ENCODE measurements at regions not wholly inside any gene's neighbourhood (a gene's known extent, or its start where the extent isn't known, plus 50 kb on each side); places are given as distances from the start of the nearest gene placed in this dataset.
"Not testable (repeated sequence)": the region's sequence is repeated elsewhere in the genome, so short reads cannot be mapped to it uniquely, and the experiment has no call there.

DNA sequence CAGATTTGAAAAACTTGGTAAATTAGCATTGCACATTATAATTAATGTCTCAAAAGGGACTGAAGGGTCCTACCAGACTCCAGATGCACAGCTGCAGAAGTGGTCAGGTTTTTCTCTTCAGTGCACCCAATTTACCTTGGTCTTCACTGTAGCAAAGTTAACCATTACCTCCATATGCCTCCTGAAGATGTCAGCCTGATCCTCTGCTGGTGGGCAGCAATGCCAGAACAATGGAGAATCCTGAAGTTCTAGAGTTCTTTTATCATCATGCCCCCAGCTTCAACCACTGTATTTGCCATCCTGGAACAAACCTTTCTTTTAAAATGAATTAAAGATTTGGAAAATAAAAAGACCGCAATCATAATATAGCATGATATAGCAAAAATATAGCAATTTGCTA lies 1774.8 kb upstream of the CELF4 start:
- no peak overlapping the region for H3K4me3 Mint-ChIP-seq
- H3K4me1 Mint-ChIP-seq (ENCODE audit: low read depth) = no peaks in the 10 kb centered on the region
- intact Hi-C loops (cut with micrococcal nuclease) = no loop called here
- no peak for DNase-seq (ENCODE audit: low spot score)
- H3K27ac Mint-ChIP-seq = no peak overlapping the region
- peaks cover 5% of the 10 kb centered on the region for H3K9me3 Mint-ChIP-seq
- H3K27me3 Mint-ChIP-seq (ENCODE audit: insufficient read depth) = no peaks in the 10 kb centered on the region
- H3K36me3 Mint-ChIP-seq (ENCODE audit: low read depth) = no peaks in the 10 kb centered on the region

DNA sequence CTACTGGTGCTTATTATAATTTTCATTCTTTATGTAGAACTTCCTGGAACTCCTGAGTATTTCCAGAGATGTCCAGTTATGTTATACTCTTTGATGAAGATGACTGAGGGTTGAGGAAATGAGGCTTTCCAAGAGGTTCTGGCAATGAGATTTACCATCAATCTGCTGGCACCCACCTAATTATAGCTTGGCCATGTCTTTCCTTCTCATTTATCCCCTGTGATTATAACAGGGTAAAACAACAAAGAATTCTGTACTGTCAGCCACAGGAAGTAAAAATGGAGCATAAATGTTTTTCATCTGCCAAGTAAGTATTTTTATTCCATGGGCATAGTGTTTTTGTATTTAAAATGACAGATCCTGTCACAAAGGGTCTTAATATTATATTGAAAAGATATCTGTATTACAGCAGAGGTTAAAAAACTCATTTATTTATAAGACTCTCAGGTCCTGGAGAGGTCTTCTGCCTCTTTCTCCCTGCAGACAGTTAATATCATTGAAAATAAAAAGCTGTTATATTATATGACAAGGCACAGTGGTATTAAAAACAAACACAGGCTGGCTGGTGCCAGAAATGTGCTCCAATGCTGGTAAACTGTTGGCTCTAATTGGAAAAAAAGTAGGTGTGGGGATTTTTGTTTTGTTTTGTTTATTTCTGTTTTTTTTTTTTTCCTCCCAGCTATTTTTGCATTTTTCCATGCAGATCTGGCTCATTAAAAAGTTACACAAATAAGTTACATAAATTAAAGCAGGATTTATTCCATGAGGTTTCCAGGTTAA lies 1764.1 kb upstream of the CELF4 start:
- no peaks in the 10 kb centered on the region for H3K9me3 Mint-ChIP-seq
- H3K4me1 Mint-ChIP-seq (ENCODE audit: low read depth) = no peaks in the 10 kb centered on the region
- intact Hi-C loops (cut with micrococcal nuclease) = no loop called here
- H3K27ac Mint-ChIP-seq = no peak overlapping the region
- no peak overlapping the region for H3K4me3 Mint-ChIP-seq
- H3K36me3 Mint-ChIP-seq (ENCODE audit: low read depth) = no peaks in the 10 kb centered on the region
- DNase-seq (ENCODE audit: low spot score) = no peak
- no peaks in the 10 kb centered on the region for H3K27me3 Mint-ChIP-seq (ENCODE audit: insufficient read depth)

- H3K9me3 Mint-ChIP-seq = no peaks in the 10 kb centered on the region
- no peak for DNase-seq (ENCODE audit: low spot score)
- H3K36me3 Mint-ChIP-seq (ENCODE audit: low read depth) = no peaks in the 10 kb centered on the region
- H3K4me1 Mint-ChIP-seq (ENCODE audit: low read depth) = no peaks in the 10 kb centered on the region
- no peak overlapping the region for H3K27ac Mint-ChIP-seq
- H3K4me3 Mint-ChIP-seq = no peak overlapping the region
- no peaks in the 10 kb centered on the region for H3K27me3 Mint-ChIP-seq (ENCODE audit: insufficient read depth)
- intact Hi-C loops (cut with micrococcal nuclease) = no loop called here
Observed at GRCh38 chr18:39326772-39327171, 1761.2 kb upstream of the CELF4 start.

GRCh38 chr18:39325973-39326372 lies 1760.4 kb upstream of the CELF4 start:
- intact Hi-C loops (cut with micrococcal nuclease) = no loop called here
- no peaks in the 10 kb centered on the region for H3K36me3 Mint-ChIP-seq (ENCODE audit: low read depth)
- DNase-seq (ENCODE audit: low spot score) = no peak
- no peak overlapping the region for H3K27ac Mint-ChIP-seq
- H3K27me3 Mint-ChIP-seq (ENCODE audit: insufficient read depth) = no peaks in the 10 kb centered on the region
- no peaks in the 10 kb centered on the region for H3K9me3 Mint-ChIP-seq
- no peak overlapping the region for H3K4me3 Mint-ChIP-seq
- H3K4me1 Mint-ChIP-seq (ENCODE audit: low read depth) = no peaks in the 10 kb centered on the region

- no peak overlapping the region for H3K27ac Mint-ChIP-seq
Observed at GRCh38 chr18:39319141-39319540, 1753.5 kb upstream of the CELF4 start.

DNA sequence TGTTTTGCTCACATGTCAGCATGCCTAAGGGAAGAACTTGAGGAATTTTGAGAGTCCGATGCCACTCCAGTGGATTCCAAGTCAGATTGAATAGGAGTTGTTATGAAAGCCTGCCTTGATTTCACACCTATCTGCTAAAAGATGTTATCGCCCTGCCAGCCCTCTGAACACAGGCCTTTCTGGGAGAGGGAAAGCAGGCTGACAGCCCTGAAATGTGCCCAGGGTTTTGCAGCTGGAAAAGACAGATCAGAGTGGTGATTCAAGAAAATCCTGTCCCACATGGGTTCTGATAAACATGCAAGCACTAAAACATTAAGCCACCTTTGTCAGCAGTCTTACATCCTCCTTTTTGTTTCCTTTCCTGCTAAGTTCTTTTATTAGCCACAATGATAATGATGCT lies 1752.9 kb upstream of the CELF4 start:
- Mint-ChIP-seq H3K4me3 (no peak overlapping the region), H3K4me1 (ENCODE audit: low read depth) (no peaks in the 10 kb centered on the region), H3K9me3 (no peaks in the 10 kb centered on the region), H3K27ac (no peak overlapping the region), H3K27me3 (ENCODE audit: insufficient read depth) (no peaks in the 10 kb centered on the region), H3K36me3 (ENCODE audit: low read depth) (no peaks in the 10 kb centered on the region)
- intact Hi-C loops (cut with micrococcal nuclease) = no loop called here
- DNase-seq (ENCODE audit: low spot score) = no peak

More at GRCh38 chr18:39319141-39319540, 1753.5 kb upstream of the CELF4 start:
- no peaks in the 10 kb centered on the region for H3K4me1 Mint-ChIP-seq (ENCODE audit: low read depth)
- DNase-seq (ENCODE audit: low spot score) = no peak
- H3K36me3 Mint-ChIP-seq (ENCODE audit: low read depth) = no peaks in the 10 kb centered on the region
- H3K4me3 Mint-ChIP-seq = no peak overlapping the region
- H3K9me3 Mint-ChIP-seq = no peaks in the 10 kb centered on the region
- intact Hi-C loops (cut with micrococcal nuclease) = no loop called here
- no peaks in the 10 kb centered on the region for H3K27me3 Mint-ChIP-seq (ENCODE audit: insufficient read depth)

GRCh38 chr18:39318008-39318407 lies 1752.4 kb upstream of the CELF4 start:
- Mint-ChIP-seq H3K36me3 (ENCODE audit: low read depth) (no peaks in the 10 kb centered on the region), H3K4me1 (ENCODE audit: low read depth) (no peaks in the 10 kb centered on the region), H3K27me3 (ENCODE audit: insufficient read depth) (no peaks in the 10 kb centered on the region), H3K9me3 (no peaks in the 10 kb centered on the region), H3K27ac (no peak overlapping the region), H3K4me3 (no peak overlapping the region)
- intact Hi-C loops (cut with micrococcal nuclease) = no loop called here
- no peak for DNase-seq (ENCODE audit: low spot score)

GRCh38 chr18:39314595-39314994 lies 1749.0 kb upstream of the CELF4 start:
- Mint-ChIP-seq H3K36me3 (ENCODE audit: low read depth) (no peaks in the 10 kb centered on the region), H3K4me3 (no peak overlapping the region), H3K27ac (no peak overlapping the region), H3K9me3 (peaks cover 12% of the 10 kb centered on the region), H3K27me3 (ENCODE audit: insufficient read depth) (no peaks in the 10 kb centered on the region), H3K4me1 (ENCODE audit: low read depth) (no peaks in the 10 kb centered on the region)
- DNase-seq (ENCODE audit: low spot score) = no peak
- intact Hi-C loops (cut with micrococcal nuclease) = no loop called here

DNA sequence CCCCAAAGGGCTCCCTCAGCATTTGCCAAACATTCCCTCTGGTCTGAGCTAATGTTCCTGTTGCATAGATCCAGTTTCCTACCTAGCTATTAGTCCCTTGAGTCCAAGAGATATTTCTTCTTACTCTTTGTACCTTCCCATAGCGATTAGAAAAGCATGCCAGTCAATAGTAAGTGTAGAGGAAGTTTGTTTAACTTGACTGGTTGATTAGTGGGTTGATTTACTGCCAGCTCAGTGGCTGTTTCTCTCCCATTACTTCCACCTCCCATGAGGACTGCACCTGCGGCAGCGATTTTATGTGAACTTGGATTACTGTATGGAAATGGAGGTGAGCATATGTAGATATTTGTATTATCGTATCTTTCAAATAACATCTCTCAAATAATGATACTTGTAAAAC lies 1748.4 kb upstream of the CELF4 start:
- intact Hi-C loops (cut with micrococcal nuclease) = no loop called here
- no peak for DNase-seq (ENCODE audit: low spot score)
- H3K27ac Mint-ChIP-seq = no peak overlapping the region
- H3K9me3 Mint-ChIP-seq = peaks cover 12% of the 10 kb centered on the region
- H3K4me1 Mint-ChIP-seq (ENCODE audit: low read depth) = no peaks in the 10 kb centered on the region
- H3K27me3 Mint-ChIP-seq (ENCODE audit: insufficient read depth) = no peaks in the 10 kb centered on the region
- H3K4me3 Mint-ChIP-seq = no peak overlapping the region
- no peaks in the 10 kb centered on the region for H3K36me3 Mint-ChIP-seq (ENCODE audit: low read depth)

GRCh38 chr18:39311111-39311712 lies 1745.6 kb upstream of the CELF4 start:
- DNase-seq (ENCODE audit: low spot score) = no peak
- peaks cover 20% of the 10 kb centered on the region for H3K9me3 Mint-ChIP-seq
- H3K27me3 Mint-ChIP-seq (ENCODE audit: insufficient read depth) = no peaks in the 10 kb centered on the region
- no peak overlapping the region for H3K4me3 Mint-ChIP-seq
- intact Hi-C loops (cut with micrococcal nuclease) = no loop called here
- H3K36me3 Mint-ChIP-seq (ENCODE audit: low read depth) = no peaks in the 10 kb centered on the region
- no peaks in the 10 kb centered on the region for H3K4me1 Mint-ChIP-seq (ENCODE audit: low read depth)
- no peak overlapping the region for H3K27ac Mint-ChIP-seq

GRCh38 chr18:39308931-39309521 lies 1743.4 kb upstream of the CELF4 start:
- H3K4me1 Mint-ChIP-seq (ENCODE audit: low read depth); intact Hi-C loops (cut with micrococcal nuclease); H3K4me3 Mint-ChIP-seq: not testable (repeated sequence)

GRCh38 chr18:39305766-39306165 lies 1740.2 kb upstream of the CELF4 start:
- DNase-seq (ENCODE audit: low spot score) = no peak
- Mint-ChIP-seq H3K9me3 (peaks cover 15% of the 10 kb centered on the region), H3K27me3 (ENCODE audit: insufficient read depth) (no peaks in the 10 kb centered on the region), H3K4me1 (ENCODE audit: low read depth) (no peaks in the 10 kb centered on the region), H3K4me3 (no peak overlapping the region), H3K36me3 (ENCODE audit: low read depth) (no peaks in the 10 kb centered on the region), H3K27ac (no peak overlapping the region)
- intact Hi-C loops (cut with micrococcal nuclease) = no loop called here

More at GRCh38 chr18:39308931-39309521, 1743.4 kb upstream of the CELF4 start:
- H3K27me3 Mint-ChIP-seq (ENCODE audit: insufficient read depth); DNase-seq (ENCODE audit: low spot score); H3K27ac Mint-ChIP-seq; H3K36me3 Mint-ChIP-seq (ENCODE audit: low read depth): not testable (repeated sequence)
- peaks cover 20% of the 10 kb centered on the region for H3K9me3 Mint-ChIP-seq

DNA sequence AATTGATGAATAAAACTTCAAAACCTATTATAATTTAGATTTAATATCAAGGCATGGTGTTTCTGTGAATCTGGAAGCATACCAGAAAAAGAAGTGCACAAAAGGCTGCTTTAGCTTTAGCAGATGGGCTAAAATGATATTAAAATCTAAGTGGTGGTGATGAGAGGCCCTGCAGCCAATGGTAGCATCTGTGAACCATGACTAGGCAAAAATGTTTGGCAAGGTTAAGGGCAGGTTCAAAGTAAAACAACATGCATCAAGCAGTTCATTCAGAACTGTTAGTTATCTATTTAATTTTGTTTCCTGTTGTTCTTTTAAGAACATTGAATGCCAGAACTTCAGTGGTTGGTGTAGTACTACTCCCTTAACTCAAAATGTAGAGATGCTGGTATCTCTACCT lies 1736.9 kb upstream of the CELF4 start:
- Mint-ChIP-seq H3K36me3 (ENCODE audit: low read depth) (no peaks in the 10 kb centered on the region), H3K27ac (no peak overlapping the region), H3K4me1 (ENCODE audit: low read depth) (no peaks in the 10 kb centered on the region), H3K9me3 (peaks cover 6% of the 10 kb centered on the region), H3K27me3 (ENCODE audit: insufficient read depth) (no peaks in the 10 kb centered on the region), H3K4me3 (no peak overlapping the region)
- no peak for DNase-seq (ENCODE audit: low spot score)
- intact Hi-C loops (cut with micrococcal nuclease) = no loop called here

All from activated T-helper 1 cell treated with anti-CD3 and anti-CD28 coated beads, Interleukin-12 subunit alpha, Interleukin-12 subunit beta, Interleukin-2, Interleukin-4 antibody, amounts not matched to agents 30 ng/mL and 10 ng/mL and 1 ng/mL, durations not matched to agents 14 hours and 24 hours and 36 hours (primary cell).